ENCODE measurements at regions not wholly inside any gene's neighbourhood (a gene's known extent, or its start where the extent isn't known, plus 50 kb on each side); places are given as distances from the start of the nearest gene placed in this dataset.

- no peak for TF ChIP-seq CTCF (IDR thresholded peaks at IDR 0.05)
- no peak for TF ChIP-seq POLR2AphosphoS5 (IDR thresholded peaks at IDR 0.05)
Observed at GRCh38 chr5:3925022-3925421, 329.4 kb downstream of the IRX1 start.

Measured in prostate gland (tissue), 2 donors.